ENCODE measurements at regions not wholly inside any gene's neighbourhood (a gene's known extent, or its start where the extent isn't known, plus 50 kb on each side); places are given as distances from the start of the nearest gene placed in this dataset.

- no peaks in the 10 kb centered on the region for H3K27me3 ChIP-seq (ENCODE audit: control insufficient read depth in 4 of 4, insufficient read depth in 4 of 4, low read length in 3 of 4)
- H3K27ac ChIP-seq (ENCODE audit: low read depth in 1 of 2, low read length in 2 of 2), result no peak overlapping the region
- TF ChIP-seq YY1 (IDR thresholded peaks at IDR 0.05) (no peak), REST (IDR thresholded peaks at IDR 0.05) (no peak), RXRA (IDR thresholded peaks at IDR 0.05) (no peak), NR2F2 (IDR thresholded peaks at IDR 0.05) (no peak), TAF1 (conservative IDR thresholded peaks at IDR 0.05) (no peak), GABPA (IDR thresholded peaks at IDR 0.05 in 1 of 2, conservative IDR thresholded peaks at IDR 0.05 in 1 of 2) (no peak), EGR1 (IDR thresholded peaks at IDR 0.05; ENCODE audit: low read depth in 2 of 2) (no peak), HNF4A (conservative IDR thresholded peaks at IDR 0.05) (no peak)
- TF ChIP-seq, protein P1, sequence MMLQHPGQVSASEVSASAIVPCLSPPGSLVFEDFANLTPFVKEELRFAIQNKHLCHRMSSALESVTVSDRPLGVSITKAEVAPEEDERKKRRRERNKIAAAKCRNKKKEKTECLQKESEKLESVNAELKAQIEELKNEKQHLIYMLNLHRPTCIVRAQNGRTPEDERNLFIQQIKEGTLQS (IDR thresholded peaks at IDR 0.05), result no peak
- TF ChIP-seq, protein P2, sequence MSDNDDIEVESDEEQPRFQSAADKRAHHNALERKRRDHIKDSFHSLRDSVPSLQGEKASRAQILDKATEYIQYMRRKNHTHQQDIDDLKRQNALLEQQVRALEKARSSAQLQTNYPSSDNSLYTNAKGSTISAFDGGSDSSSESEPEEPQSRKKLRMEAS (IDR thresholded peaks at IDR 0.05), result no peak
- no peaks in the 10 kb centered on the region for H3K36me3 ChIP-seq (ENCODE audit: control insufficient read depth in 4 of 4, insufficient read depth in 3 of 4, low read depth in 1 of 4, low read length in 3 of 4)
- H3K9me3 ChIP-seq (ENCODE audit: control insufficient read depth in 4 of 4, low read length in 3 of 4), result no peaks in the 10 kb centered on the region
- H3K4me1 ChIP-seq (ENCODE audit: control insufficient read depth in 4 of 4, insufficient read depth in 4 of 4, low read length in 3 of 4), result peaks cover 0 to 6% (median 1%) of the 10 kb centered on the region in 4 donors
- H3K4me3 ChIP-seq (ENCODE audit: low read depth in 1 of 3, low read length in 3 of 3), result no peak overlapping the region
- H3K9ac ChIP-seq (ENCODE audit: low read depth in 1 of 2, low read length in 2 of 2), result no peak overlapping the region
- DNase-seq (ENCODE audit: low spot score), result no peak
Measured at GRCh38 chr1:99539131-99539530, 106.8 kb upstream of the PALMD start.

DNA sequence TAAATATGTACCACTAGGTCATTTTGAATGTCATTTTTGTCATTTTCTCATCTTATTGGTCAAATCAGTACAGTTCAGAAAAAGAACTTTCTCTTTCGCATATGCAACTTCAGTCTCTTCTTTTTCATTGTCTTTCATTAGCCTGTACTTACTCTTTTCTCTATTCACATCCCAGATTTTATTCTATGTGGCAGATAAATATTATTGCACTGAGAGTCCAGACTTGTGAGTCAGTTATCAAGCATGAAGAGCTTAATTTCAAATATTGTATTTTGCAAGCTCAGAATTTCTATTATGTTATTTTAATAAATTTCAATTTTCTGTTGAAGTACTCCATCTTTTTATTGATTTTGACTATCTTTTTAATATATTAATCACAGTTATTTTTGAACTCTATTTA is 105.2 kb upstream of the PALMD start:
- Histone ChIP-seq H3K4me3 (ENCODE audit: low read depth in 1 of 3, low read length in 3 of 3) (no peak overlapping the region), H3K27ac (ENCODE audit: low read depth in 1 of 2, low read length in 2 of 2) (no peak overlapping the region), H3K4me1 (ENCODE audit: control insufficient read depth in 4 of 4, insufficient read depth in 4 of 4, low read length in 3 of 4) (peaks cover 0 to 6% (median 2%) of the 10 kb centered on the region in 4 donors), H3K9ac (ENCODE audit: low read depth in 1 of 2, low read length in 2 of 2) (no peak overlapping the region), H3K9me3 (ENCODE audit: control insufficient read depth in 4 of 4, low read length in 3 of 4) (no peaks in the 10 kb centered on the region), H3K36me3 (ENCODE audit: control insufficient read depth in 4 of 4, insufficient read depth in 3 of 4, low read depth in 1 of 4, low read length in 3 of 4) (no peaks in the 10 kb centered on the region), H3K27me3 (ENCODE audit: control insufficient read depth in 4 of 4, insufficient read depth in 4 of 4, low read length in 3 of 4) (no peaks in the 10 kb centered on the region)
- DNase-seq (ENCODE audit: low spot score), result no peak
- WGBS, result 97% methylated on average over 1 of the region's 1 CpG
- TF ChIP-seq YY1 (IDR thresholded peaks at IDR 0.05) (no peak), ZBTB33 (IDR thresholded peaks at IDR 0.05) (no peak), HNF4G (IDR thresholded peaks at IDR 0.05) (no peak), REST (IDR thresholded peaks at IDR 0.05) (no peak)
